ENCODE measurements at regions not wholly inside any gene's neighbourhood (a gene's known extent, or its start where the extent isn't known, plus 50 kb on each side); places are given as distances from the start of the nearest gene placed in this dataset.
"Not testable (repeated sequence)": the region's sequence is repeated elsewhere in the genome, so short reads cannot be mapped to it uniquely, and the experiment has no call there.

GRCh38 chr13:61215601-61216000 is 200.0 kb downstream of the PCDH20 start:
- Histone ChIP-seq H3K4me3 (ENCODE audit: low read length) (no peak overlapping the region), H3F3A (ENCODE audit: control insufficient read depth, insufficient read depth) (no peaks in the 10 kb centered on the region), H3K27me3 (ENCODE audit: control insufficient read depth, low read length) (no peaks in the 10 kb centered on the region), H3K9me3 (ENCODE audit: control insufficient read depth, insufficient read depth, low read length) (peaks cover 4% of the 10 kb centered on the region; the same call in 1 of the 2 replicates), H4K20me1 (ENCODE audit: control insufficient read depth, insufficient read depth, low read depth, low read length) (no peaks in the 10 kb centered on the region), H3K9me2 (replicated peaks; ENCODE audit: control insufficient read depth, low read length) (no peaks in the 10 kb centered on the region), H3K36me3 (ENCODE audit: control insufficient read depth, low read length) (no peaks in the 10 kb centered on the region), H3K79me2 (ENCODE audit: control insufficient read depth, low read length) (no peaks in the 10 kb centered on the region), H3K27ac (ENCODE audit: low read depth, low read length) (no peak overlapping the region), H3K4me2 (ENCODE audit: low read length) (no peak overlapping the region), H3K4me1 (ENCODE audit: control insufficient read depth, low read length) (no peaks in the 10 kb centered on the region)
- no peak for TF ChIP-seq EZH2phosphoT487 (IDR thresholded peaks at IDR 0.05; ENCODE audit: borderline replicate concordance, low read length)
- TF ChIP-seq CTCF (IDR thresholded peaks at IDR 0.05; ENCODE audit: low read depth, low read length, poor library complexity, severe bottlenecking), result no peak

GRCh38 chr13:61215116-61215515 is 200.5 kb downstream of the PCDH20 start:
- TF ChIP-seq EZH2phosphoT487 (IDR thresholded peaks at IDR 0.05; ENCODE audit: borderline replicate concordance, low read length), result no peak
- TF ChIP-seq CTCF (IDR thresholded peaks at IDR 0.05; ENCODE audit: low read depth, low read length, poor library complexity, severe bottlenecking), result no peak
- H3K79me2 ChIP-seq (ENCODE audit: control insufficient read depth, low read length), result no peaks in the 10 kb centered on the region
- no peaks in the 10 kb centered on the region for H3K36me3 ChIP-seq (ENCODE audit: control insufficient read depth, low read length)
- no peak overlapping the region for H3K4me2 ChIP-seq (ENCODE audit: low read length)
- no peak overlapping the region for H3K27ac ChIP-seq (ENCODE audit: low read depth, low read length)
- no peak overlapping the region for H3K4me3 ChIP-seq (ENCODE audit: low read length)
- no peaks in the 10 kb centered on the region for H3F3A ChIP-seq (ENCODE audit: control insufficient read depth, insufficient read depth)
- H4K20me1 ChIP-seq (ENCODE audit: control insufficient read depth, insufficient read depth, low read depth, low read length), result no peaks in the 10 kb centered on the region
- H3K4me1 ChIP-seq (ENCODE audit: control insufficient read depth, low read length), result no peaks in the 10 kb centered on the region
- H3K9me3 ChIP-seq (ENCODE audit: control insufficient read depth, insufficient read depth, low read length), result peaks cover 4% of the 10 kb centered on the region; the same call in 1 of the 2 replicates
- H3K9me2 ChIP-seq (replicated peaks; ENCODE audit: control insufficient read depth, low read length), result no peaks in the 10 kb centered on the region
- H3K27me3 ChIP-seq (ENCODE audit: control insufficient read depth, low read length), result no peaks in the 10 kb centered on the region

- no peaks in the 10 kb centered on the region for H3K4me1 ChIP-seq (ENCODE audit: control insufficient read depth, low read length)
- peaks cover 4% of the 10 kb centered on the region; the same call in 1 of the 2 replicates for H3K9me3 ChIP-seq (ENCODE audit: control insufficient read depth, insufficient read depth, low read length)
- H3K27ac ChIP-seq (ENCODE audit: low read depth, low read length), result no peak overlapping the region
- H3K79me2 ChIP-seq (ENCODE audit: control insufficient read depth, low read length), result no peaks in the 10 kb centered on the region
- TF ChIP-seq CTCF (IDR thresholded peaks at IDR 0.05; ENCODE audit: low read depth, low read length, poor library complexity, severe bottlenecking), result no peak
- TF ChIP-seq EZH2phosphoT487 (IDR thresholded peaks at IDR 0.05; ENCODE audit: borderline replicate concordance, low read length), result no peak
- H4K20me1 ChIP-seq (ENCODE audit: control insufficient read depth, insufficient read depth, low read depth, low read length), result no peaks in the 10 kb centered on the region
- no peak overlapping the region for H3K4me3 ChIP-seq (ENCODE audit: low read length)
- H3K27me3 ChIP-seq (ENCODE audit: control insufficient read depth, low read length), result no peaks in the 10 kb centered on the region
- no peaks in the 10 kb centered on the region for H3K9me2 ChIP-seq (replicated peaks; ENCODE audit: control insufficient read depth, low read length)
- H3K4me2 ChIP-seq (ENCODE audit: low read length), result no peak overlapping the region
- H3F3A ChIP-seq (ENCODE audit: control insufficient read depth, insufficient read depth), result no peaks in the 10 kb centered on the region
- no peaks in the 10 kb centered on the region for H3K36me3 ChIP-seq (ENCODE audit: control insufficient read depth, low read length)
Observed at GRCh38 chr13:61214551-61214950, 201.1 kb downstream of the PCDH20 start.

GRCh38 chr13:61205898-61206297 is 209.8 kb downstream of the PCDH20 start:
- not testable (repeated sequence) for H3K4me3 ChIP-seq (ENCODE audit: low read length); H3K79me2 ChIP-seq (ENCODE audit: control insufficient read depth, low read length)

More at GRCh38 chr13:61205898-61206297, 209.8 kb downstream of the PCDH20 start:
- H3F3A ChIP-seq (ENCODE audit: control insufficient read depth, insufficient read depth); H3K9me3 ChIP-seq (ENCODE audit: control insufficient read depth, insufficient read depth, low read length); H4K20me1 ChIP-seq (ENCODE audit: control insufficient read depth, insufficient read depth, low read depth, low read length); H3K4me1 ChIP-seq (ENCODE audit: control insufficient read depth, low read length); H3K27ac ChIP-seq (ENCODE audit: low read depth, low read length); H3K27me3 ChIP-seq (ENCODE audit: control insufficient read depth, low read length); H3K36me3 ChIP-seq (ENCODE audit: control insufficient read depth, low read length); H3K4me2 ChIP-seq (ENCODE audit: low read length); H3K9me2 ChIP-seq (replicated peaks; ENCODE audit: control insufficient read depth, low read length): not testable (repeated sequence)

Measured in DOHH2 (cell line).